COLO829 (cell line): ENCODE measurements at regions not wholly inside any gene's neighbourhood (a gene's known extent, or its start where the extent isn't known, plus 50 kb on each side); places are given as distances from the start of the nearest gene placed in this dataset.
A peak's percentile ranks its signal among the peaks of the same experiment; 100 is the strongest.

Experiments
- DNase-seq: peaks from one replicate; pipeline ENCODE4 v3.0.0; 2012; ENCODE audit warnings: low spot score

GRCh38 chr6:44608175-44608574, 220.7 kb downstream of the CDC5L start:
- DNase-seq = no peak

- DNase-seq = no peak
Measured at GRCh38 chr6:44609051-44609612, 221.6 kb downstream of the CDC5L start.

- DNase-seq = no peak
Measured at GRCh38 chr6:44614396-44614795, 226.9 kb downstream of the CDC5L start.

GRCh38 chr6:44615621-44616020, 228.1 kb downstream of the CDC5L start:
- no peak for DNase-seq

- no peak for DNase-seq
Measured at GRCh38 chr6:44617416-44617815, 229.9 kb downstream of the CDC5L start.

GRCh38 chr6:44618371-44618770, 230.9 kb downstream of the CDC5L start:
- no peak for DNase-seq

GRCh38 chr6:44620922-44621321, 233.4 kb downstream of the CDC5L start:
- no peak for DNase-seq

DNA sequence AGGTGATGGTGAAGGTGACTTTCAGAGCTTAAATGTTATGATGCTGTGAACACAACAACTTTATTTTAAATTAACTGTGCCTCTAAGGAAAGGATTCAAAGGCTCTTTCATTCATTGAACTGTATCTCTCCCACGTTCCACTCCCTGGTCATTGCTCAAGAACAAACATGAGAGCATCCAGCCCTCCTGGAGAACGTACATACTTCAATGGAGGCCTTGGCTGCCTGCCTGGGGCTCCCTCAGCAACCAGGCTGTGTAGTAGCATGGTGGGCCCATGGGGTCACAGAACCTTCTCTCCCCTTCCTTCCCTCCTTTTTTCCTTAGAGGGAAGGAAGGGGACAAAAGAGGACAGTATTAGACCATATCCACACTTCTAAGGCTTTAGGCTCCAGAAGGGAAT, 234.3 kb downstream of the CDC5L start:
- no peak for DNase-seq

DNA sequence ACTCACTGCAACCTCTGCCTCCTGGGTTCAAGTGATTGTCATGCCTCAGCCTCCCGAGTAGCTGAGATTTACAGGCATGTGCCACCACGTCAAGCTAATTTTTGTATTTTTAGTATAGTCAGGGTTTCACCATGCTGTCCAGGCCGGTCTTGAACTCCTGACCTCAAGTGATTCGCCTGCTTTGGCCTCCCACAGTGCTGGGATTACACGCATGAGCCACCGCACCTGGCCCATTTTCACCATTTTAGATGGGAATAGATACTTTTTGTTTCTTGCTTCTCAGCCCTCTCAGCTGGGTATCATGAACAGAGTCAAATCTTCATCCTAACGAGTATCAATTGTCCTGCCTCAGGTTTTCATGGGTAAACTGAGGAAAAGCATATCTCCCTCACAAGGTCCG, 235.0 kb downstream of the CDC5L start:
- DNase-seq = no peak

GRCh38 chr6:44622956-44623355, 235.4 kb downstream of the CDC5L start:
- no peak for DNase-seq

- no peak for DNase-seq
Measured at GRCh38 chr6:44624226-44624625, 236.7 kb downstream of the CDC5L start.

DNA sequence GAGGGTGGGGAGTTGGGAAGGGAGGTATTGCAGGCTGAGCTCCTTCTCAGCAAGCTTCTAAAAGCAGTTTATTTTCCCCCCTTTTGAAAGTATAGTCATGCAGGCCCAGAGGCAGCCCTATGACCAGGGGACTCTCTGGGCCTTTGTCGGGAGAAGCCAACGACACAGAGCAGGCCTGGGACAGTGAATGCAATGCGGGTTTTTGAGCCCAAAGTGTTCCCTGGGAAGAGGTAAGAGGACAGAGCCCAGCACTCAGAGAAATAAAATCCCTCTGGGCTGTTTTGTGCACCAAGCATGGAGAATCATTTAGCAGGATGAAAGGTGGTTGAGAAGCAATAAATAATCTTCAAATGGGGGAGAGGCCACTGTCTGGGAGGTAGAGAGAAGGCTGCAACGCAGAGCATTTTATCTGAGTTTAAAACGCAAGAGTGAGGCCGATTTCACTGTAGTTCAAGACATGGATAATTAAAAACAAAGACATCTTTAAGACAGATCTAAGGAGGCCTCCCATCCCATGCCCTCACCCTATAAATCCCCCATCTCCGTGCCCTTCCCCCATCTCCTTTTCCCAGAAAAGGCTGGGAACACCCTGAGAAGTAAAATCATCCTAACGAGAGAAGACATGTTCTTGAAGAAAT, 237.5 kb downstream of the CDC5L start:
- DNase-seq = no peak

GRCh38 chr6:44625996-44626395, 238.5 kb downstream of the CDC5L start:
- DNase-seq = no peak

DNA sequence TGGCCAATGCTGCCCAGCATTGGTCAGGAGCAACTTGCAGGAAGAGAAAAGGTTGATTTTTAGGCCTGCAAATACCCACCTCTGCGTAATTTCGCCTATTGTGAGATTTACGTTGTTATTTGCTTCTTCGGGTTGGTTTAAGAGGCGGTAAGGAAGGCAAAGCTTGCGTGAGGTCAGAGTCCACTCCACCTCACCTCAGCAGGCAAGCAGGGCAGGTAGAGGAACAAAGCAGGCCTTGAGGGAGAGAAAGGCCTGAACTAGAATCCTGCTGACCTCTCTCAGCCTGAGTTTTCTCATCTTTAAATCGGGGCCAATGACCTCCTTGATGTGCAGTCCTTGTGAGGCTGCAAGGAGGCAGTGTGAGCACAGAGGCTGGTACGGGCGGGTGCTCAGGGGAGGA, 239.1 kb downstream of the CDC5L start:
- DNase-seq = no peak

- DNase-seq = no peak
Measured at GRCh38 chr6:44627091-44627882, 239.8 kb downstream of the CDC5L start.

- DNase-seq = no peak
Measured at GRCh38 chr6:44627883-44628271, 240.4 kb downstream of the CDC5L start.

DNA sequence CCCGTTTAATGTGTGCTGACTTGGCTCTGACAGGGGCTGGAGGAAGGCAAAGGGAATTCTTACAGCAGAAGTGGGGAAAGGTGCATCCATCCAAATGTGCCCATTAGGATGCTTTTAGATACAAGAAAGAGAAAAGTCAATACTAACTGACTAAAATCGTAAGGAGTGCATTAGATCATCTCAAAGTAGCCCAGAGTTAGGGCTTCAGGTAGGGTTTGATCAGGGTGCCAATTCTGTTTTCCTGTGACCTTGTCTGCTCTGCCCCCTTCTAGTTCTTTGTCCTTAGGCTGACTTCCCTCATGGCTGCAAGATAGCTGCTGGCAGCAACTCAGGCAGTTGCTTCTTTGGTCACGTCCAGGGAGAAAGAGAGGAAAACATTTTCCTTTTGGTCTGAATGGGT, 240.8 kb downstream of the CDC5L start:
- no peak for DNase-seq

- no peak for DNase-seq
Measured at GRCh38 chr6:44629636-44630035, 242.1 kb downstream of the CDC5L start.

GRCh38 chr6:44630125-44631028, 242.9 kb downstream of the CDC5L start:
- DNase-seq = peak; percentile 82

GRCh38 chr6:44631968-44632367, 244.5 kb downstream of the CDC5L start:
- DNase-seq = no peak

GRCh38 chr6:44634321-44634720, 246.8 kb downstream of the CDC5L start:
- DNase-seq = no peak

DNA sequence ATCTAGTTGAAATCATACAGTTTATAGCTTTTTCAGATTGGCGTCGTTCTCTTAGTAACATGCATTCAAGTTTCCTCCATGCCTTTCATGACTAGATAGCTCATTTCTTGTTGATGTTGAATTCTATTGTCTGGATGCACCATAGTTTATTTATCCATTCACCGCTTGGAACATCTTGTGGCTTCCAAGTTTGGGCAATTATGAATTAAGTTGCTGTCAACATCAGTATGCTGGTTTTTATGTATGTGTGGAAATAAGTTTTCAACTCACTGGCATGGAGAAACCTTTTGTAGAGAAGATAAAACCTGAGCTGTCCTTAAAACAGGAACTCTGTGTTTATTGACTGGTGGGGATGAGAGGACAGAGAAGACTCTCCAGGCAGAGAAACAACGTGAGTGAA, 248.0 kb downstream of the CDC5L start:
- DNase-seq = no peak
